Stimulated activated CD8-positive, alpha-beta memory T cell treated with anti-CD3 and anti-CD28 coated beads, Interleukin-4, amount 100 ng/mL, for 24 hours (primary cell): ENCODE measurements at regions not wholly inside any gene's neighbourhood (a gene's known extent, or its start where the extent isn't known, plus 50 kb on each side); places are given as distances from the start of the nearest gene placed in this dataset.
"Not testable (repeated sequence)": the region's sequence is repeated elsewhere in the genome, so short reads cannot be mapped to it uniquely, and the experiment has no call there.

Experiments
- DNase-seq: peaks from one replicate; pipeline ENCODE4 v3.0.0-alpha.2; 2020; ENCODE audit warnings: low read depth

DNA sequence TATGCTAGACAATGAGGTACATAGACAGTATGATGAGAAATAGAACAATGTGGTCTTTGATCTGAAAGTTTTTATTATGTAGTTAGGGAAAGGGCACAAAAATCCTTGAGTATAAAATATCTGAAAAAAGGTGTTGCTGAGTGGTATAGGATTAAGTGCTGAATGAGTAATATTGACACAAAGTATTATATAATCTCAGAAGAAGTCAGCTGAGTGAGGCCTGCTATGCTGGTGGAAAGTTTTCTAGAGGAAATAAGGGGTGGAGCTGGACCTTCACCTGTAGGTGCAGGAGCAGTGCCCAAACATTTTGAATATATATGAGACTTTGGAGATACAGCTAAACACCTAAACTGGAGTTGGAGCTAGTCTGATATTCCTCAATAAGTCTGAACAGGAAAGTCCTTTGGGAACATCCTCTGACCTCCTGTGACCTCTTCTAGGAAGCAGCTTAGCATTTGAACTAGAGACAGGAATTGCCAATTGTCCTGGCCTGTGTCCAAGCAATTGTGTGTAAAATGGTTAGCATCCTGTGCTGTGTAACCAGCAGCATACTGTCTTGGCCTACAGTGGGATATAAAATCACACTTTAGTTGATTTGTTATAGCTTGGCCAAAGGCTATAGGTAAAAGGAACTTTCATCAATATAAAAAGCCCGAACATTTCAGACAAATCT, 285.3 kb downstream of the ANKRD50 start:
- DNase-seq: no peak

DNA sequence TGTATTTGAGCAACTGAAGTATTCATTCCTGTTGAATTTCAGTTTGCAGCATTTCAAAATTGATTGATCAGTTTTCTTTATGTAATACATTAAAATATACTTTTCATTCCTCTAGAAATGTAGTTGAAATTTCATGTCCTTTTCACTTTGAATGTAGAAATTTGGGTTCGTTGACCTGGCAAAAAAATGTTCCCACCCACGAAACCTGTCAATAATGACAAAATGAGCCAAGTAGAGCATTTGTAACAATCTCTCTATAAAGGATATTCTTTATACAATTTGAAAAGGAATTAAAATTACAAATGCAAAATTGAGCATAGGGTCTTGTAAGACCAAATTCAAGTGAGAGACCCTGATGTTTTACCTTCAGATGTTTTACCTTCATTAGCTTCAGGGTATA, 283.9 kb downstream of the ANKRD50 start:
- no peak for DNase-seq

DNA sequence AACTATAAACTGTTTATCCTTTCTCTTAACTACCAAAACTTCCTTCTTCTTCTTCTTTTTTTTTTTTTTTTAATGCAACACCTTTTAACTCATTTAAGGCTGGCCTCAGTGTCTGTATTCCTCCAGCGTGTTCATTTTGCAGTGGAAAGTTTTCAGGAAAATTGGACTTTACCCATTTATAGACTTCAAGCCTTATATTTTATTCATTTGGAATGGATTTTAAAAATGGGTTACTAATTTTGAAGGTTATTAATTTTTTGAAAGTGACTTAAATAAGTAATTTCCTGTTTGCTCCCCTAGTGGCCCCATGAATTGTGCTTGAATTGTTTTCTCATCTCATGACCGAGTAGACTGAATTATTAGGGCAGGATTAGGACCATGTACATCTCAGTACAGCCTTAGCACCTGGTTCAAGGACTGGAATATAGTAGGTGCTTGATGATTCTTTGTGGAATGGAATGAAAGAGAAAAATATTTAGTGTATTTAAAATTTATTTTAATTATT, 282.7 kb downstream of the ANKRD50 start:
- no peak for DNase-seq

DNA sequence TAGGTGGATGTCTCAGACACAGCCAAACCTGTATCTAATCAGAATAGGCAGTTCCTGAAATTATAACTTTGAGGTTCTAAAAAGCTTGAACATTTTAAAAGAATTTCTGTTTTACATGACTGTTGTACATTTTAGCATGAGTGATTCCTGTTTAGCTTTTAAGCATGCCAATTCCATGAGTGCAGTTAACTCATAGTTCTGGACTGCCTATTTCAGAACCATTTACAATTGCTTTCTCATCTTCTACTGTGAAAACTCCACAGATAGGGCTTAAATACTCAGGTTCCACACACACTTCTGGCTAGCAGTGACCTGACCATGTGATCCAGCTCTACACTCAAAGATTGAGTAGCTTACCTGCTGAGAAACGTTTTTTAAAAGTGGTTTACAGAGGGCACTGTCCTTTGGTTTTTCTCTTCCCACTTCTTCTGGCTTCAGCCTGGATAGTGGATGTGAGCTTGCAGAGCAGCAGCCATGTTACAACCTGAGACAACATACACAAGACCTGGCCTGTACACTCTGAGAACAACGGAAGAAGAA, 280.8 kb downstream of the ANKRD50 start:
- DNase-seq: no peak

DNA sequence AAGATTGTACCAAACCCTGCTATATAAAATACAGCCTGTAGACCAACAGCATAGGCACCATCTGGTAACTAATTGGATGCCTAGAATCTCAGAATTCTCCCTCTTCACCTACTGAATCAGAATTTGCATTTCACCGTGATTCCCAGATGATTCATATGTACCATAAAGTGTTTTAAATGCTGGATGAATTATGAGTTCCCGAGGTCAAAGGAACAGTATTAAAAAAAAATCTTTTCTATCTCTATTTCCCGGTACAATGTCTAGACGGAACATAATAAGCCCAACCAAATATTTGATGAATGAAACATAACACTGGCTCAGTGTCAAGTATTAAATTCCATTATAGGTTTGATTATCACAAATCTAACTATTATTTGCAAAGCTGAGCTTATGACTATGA, 280.0 kb downstream of the ANKRD50 start:
- DNase-seq: no peak

DNA sequence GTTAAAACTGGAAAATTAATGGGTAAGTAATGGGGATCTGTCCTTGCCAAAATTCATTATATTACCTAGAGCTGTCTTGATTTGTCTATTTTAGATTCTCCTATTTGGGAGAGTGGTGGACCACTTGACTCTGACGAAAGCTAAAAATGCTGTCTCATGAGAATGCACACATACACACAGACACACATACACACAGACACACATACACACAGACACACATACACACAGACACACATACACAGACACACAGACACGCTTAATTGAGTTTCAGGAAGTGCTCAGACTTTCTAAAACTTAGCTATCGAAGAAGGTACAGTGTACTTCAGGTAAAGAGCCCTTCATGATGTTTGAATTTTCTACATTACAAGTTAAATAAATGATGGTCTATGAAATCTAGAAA, 279.5 kb downstream of the ANKRD50 start:
- no peak for DNase-seq

DNA sequence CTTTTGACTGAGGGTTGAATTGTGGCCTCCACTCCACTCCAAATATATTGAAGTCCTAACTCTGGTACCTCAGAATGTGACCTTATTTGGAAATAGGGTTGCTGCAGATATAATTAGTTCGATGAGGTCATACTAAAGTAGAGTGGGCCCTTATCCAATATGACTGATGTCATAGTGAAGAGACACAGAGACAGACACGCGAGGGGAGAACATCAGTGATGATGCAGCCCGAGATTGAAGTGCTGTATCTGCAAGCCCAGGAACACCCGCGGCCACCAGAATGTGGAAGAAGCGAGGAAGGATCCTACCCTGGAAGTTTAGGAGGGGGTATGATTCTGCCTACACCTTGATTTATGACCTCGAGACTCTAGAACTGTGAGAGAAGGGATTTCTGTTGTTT, 279.0 kb downstream of the ANKRD50 start:
- DNase-seq: no peak

DNA sequence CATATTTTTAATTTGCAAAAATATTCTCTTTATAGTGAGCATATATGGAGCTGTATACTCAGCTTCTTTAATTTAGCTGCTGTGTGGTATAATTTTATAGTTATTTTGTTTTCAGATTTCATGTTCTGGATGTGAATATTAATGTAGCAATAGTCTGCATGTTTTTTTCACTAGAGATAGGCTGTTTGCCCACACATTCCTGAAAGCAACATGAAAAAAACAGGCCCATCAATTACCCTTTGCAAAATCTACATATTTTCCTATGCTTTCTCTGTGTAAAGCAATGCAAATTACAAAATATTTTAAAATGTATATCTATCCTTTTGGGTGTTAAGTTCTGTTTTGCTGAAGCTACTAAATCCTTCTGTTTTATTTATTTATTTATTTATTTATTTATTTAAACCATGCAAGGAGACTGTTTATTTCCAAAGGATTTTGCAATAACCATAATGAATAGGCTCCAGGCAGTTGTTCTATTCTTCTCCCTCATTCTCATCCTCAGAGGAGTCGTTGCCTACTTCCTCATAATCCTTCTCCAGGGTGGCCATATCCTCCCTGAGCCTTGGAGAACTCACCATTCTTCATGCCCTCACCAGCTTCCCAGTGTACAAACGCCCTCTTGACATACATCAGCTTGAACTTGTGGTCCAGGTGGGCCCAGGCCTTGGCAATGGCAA, 277.1 kb downstream of the ANKRD50 start:
- DNase-seq: no peak

DNA sequence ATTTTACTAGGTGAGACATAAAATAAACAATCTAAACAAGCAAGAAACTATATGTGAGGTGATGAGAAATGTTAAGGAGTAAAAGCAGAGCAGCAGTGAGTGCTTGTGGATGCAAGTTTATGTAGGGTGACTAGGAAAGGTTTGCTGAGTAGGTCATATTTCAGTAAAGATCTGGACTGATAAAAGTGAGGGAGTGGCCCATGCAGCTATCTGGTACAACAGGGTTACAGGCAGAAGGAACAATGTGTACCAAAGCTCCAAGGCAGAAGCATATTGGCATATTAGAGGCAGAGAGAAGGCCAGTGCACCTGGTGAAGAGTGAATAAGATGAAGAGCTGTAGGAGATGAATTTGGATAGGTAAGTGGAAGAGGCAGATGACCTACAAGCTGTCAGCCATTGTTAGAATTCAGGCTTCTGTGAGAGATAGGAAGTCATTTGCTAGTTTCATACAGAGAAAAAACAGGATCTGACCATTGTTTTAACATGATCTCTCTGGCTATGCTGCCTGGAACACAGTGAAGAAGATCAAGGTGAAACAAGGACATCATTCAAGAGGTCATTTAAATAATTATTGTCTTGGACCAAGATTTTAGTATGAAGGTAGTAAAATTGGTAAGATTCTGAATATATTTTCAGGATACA, 274.6 kb downstream of the ANKRD50 start:
- DNase-seq: no peak

DNA sequence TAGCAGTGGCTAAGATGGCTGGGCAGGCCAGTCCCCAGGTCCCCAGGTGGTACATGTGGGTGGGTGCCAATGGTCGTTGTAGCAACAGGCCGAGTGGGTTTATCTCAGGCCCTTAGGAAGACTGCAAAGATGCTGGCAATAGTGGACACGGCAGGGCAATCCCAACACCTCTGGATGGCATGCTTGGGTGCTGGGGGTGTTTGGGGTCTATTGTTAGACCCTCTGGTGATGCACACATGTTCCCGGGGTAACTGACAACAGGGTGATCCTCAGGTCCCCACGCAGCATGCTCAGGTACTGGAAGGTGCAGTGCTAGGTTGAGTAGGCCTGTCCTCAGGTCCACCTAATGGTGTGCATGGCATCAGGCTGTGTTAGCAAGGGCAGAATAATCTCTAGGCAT, 267.5 kb downstream of the ANKRD50 start:
- DNase-seq: no peak

DNA sequence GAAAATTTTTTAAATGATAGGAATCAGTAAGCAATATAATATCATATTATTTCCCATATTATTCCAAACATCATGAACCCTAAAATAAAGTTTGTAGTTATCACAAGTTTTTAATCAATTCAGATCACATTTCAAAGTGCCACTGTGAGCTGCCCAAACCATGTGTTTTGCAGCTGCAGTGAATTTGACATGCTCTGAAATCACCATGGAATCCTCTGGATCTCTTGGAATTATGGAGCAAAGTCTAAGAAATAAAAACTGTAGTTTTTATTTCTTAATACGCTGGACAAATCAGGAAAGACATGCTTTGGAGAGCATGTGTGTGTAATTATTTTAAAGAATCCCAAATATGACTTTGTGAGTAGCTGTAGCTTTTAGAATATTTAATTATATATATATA, 262.7 kb downstream of the ANKRD50 start:
- DNase-seq: no peak

DNA sequence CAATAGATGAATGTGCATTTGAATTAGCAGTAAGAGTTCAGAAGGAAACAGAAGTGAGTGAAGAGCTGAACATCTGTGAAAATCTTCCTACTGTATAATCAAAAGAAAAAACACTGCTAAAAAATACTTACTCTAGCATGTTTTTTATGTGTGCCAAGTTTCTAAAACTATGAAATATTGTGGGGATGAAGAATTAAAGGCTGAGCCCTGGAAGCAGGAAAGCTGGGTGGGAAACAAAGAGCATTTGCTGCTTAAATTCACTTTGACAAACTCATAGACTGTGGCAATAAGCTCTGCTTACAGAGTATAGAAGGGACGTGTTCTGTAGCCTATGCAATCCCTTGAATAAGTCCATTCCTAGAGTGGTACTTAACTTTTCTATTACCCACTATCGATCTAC, 261.7 kb downstream of the ANKRD50 start:
- no peak for DNase-seq

DNA sequence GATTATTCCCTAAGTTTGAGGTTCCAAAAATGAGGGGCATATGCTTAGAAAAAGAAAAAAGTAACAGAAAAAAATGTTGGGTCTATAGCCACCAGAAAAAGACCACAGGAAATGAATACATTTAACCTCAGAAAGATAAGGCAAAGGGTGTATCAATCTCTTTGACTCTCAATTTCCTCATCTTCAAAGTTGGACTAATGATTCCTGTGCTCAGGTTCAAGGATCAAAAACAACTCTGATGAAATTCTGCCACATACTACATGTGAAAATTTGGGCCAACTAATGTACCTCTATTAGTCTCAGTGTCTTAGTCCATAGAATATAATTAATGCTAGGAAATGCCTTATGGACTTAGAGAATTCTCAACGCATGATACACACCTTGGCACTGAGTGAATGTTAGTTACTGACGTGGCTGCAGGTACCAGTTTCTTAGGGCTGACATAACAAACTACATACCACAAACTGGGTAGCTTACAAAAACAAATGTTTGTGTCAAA, 257.7 kb downstream of the ANKRD50 start:
- DNase-seq: no peak

DNA sequence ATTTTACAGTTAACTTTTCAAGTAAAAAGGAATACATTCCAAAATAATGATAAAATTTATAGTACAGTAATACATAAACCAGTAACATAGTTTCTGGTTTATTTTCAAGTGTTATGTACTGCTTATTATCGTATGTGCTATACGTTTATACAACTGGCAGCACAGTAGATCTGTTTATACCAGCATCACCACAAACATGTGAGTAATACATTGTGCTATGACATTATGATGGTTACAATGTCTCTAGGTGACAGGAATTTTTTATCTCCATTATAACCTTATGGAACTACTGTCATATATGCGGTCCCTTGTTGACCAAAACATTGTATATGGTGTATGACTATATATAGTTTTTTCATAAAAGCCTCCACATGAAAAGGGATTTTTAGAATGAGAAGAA, 256.9 kb downstream of the ANKRD50 start:
- DNase-seq: no peak

DNA sequence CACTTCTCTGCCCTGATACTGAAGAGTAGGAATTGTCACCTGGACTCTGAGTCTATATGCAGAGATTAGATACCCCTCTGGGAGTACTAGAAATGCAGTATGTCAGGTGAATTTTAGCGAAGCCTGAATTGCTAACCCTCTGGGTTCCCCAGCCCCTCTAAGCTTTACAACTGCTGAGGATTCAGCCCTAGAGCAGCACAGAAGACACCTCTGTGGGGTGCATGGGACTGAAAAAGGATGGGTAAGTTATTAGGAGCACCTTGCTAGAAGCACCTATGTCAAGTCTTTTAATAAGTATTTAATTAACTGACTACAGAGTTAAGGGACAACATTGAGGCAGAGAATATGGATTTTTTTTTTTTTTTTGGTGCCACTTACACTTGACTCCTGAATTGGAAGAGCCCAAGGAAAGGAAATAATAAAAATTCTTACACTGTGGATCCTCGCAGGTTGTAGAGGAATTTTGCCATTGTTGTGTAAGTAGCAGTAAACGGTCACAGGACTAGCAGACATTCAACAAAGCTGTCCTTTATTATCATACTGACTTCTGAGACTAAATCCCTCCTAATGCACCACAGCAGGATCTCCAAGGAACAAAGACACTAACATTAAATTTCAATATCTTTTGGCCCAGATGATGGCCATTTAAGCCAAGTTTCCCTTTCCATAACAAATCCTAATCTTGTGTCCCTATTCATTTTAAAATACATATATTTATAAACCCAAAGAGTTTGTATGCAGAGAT, 253.2 kb downstream of the ANKRD50 start:
- DNase-seq: no peak

DNA sequence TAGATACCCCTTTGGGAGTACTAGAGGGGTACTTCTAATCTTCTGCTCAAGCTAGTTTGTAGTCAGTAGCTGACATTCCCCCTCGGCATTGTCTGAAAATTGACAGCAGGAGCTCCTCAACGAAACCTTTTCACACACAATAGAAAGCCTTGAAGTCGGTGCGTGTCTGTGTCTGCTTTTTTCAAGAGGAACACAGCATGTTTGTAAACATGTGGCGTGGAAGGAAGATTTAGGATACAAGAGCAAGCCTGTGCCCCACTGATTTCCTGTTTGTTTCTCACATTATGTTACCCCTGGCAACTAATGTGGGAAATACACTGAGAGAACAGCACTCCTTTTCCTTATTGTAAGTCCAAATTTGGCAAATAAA, 252.6 kb downstream of the ANKRD50 start:
- no peak for DNase-seq

DNA sequence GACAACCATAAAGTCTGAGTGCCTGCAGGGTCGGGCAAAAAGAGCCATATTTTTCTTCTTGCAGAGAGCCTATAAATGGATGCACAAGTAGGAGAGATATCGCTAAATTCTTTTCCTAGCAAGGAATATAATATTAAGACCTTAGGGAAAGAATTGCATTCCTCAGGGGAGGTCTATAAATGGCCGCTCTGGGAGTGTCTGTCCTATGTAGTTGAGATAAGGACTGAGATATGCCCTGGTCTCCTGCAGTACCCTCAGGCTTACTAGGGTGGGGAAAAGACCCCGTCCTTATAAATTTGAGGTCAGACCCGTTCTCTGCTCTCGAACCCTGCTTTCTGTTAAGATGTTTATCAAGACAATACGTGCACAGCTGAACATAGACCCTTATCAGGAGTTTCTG, 250.9 kb downstream of the ANKRD50 start:
- not testable (repeated sequence) for DNase-seq

DNA sequence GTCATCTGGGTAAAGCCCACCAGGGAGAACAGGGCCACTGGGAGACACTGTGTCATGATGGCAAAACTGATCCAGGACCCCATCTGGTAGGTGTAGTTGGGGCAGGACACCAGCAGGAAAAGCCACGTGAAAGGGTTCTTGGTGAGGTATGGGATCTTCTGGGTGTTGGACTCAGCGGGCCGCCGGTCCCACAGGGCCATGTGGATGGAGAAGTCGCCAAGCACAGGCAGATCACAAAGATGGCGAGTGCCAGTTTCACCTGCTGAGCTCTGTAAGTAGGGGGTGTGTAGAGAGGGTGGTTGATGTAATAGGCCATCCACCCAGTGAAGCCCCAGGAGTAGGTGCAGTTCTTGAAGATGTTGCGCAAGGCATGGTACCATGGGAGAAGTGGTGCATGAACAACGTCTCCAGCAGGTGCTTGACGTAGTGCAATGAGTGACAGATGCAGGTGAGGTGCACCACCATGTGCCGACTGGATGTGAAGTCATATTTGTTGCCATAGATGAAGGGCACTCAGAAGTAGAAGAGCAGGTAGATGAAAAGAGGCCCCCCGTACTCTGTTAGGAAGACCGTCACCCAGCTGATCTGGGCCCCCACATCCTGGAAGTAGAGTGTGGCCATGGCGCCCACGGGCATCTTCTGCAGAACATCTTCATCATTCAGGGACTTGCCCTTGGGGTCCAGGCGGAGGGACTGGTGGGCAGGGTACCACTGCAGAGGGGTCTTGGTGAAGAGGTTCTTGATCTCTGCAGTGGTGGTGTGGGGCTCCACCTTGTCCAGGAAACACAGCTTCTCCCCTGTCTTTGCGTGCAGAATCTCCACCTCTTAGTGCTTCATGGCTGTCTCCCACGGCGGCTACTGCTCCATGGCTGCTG, 249.3 kb downstream of the ANKRD50 start:
- no peak for DNase-seq

DNA sequence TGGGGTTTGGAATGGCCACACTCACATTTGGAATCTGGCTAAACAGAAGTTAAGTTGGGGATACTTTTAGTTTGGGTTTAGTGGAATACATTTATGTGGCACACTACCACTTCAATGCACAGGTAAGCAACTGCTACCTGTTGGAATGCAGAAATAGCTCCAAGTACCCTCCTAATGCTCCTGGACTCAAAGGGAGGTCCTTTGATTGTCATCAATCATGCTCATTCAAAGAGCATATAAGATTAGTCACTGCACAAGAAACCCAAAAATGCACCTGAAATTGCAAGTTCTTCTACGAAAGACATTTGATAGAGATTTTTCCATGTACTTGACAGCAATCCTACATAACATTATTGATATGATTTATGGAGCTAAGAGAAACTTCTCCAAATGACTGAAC, 247.7 kb downstream of the ANKRD50 start:
- DNase-seq: no peak

DNA sequence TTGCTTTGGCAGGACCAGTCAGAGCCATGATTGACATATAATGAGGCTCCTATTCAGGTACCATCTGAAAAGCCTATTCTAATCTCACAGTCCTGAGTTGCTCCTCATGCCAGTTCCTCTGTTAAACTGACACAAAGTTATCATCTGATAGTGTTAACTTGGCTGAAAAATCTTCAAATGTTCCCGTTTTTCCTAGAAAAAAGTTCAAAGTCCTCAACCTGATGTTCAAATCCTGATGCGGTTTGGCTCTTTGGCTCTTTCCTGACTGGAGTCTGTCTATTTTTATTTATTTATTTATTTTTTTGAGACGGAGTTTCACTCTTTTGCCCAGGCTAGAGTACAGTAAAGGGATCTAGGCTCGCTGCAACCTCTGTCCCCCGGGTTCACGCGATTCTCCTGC, 244.2 kb downstream of the ANKRD50 start:
- no peak for DNase-seq

DNA sequence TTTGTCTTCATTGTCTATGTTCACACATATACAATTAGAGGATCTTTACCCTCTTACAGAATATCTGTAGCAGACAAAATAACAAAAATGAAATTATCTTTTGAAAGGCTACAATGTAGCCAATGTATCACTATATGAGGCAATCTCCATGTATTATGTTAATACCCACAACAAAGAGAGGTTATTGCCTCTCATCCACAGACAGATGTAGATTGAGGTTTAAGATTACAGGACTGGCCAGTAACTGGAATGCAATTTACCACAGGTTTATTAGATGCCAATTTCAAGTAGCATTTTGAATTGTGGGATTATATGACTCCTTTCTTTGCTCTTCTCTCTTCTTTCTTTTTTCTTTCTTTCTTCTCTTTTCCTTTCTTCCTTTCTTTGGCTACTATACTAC, 242.6 kb downstream of the ANKRD50 start:
- DNase-seq: no peak
